GM19467 (cell line): ENCODE measurements at regions not wholly inside any gene's neighbourhood (a gene's known extent, or its start where the extent isn't known, plus 50 kb on each side); places are given as distances from the start of the nearest gene placed in this dataset.
"Not testable (repeated sequence)": the region's sequence is repeated elsewhere in the genome, so short reads cannot be mapped to it uniquely, and the experiment has no call there.

Experiments used
- ATAC-seq: cut with Tn5 transposase; IDR thresholded peaks from one replicate; pipeline ENCODE4 v1.9.1; 2021; ENCODE audit warnings: mild to moderate bottlenecking, moderate library complexity; ENCODE audit not compliant: unreplicated experiment

DNA sequence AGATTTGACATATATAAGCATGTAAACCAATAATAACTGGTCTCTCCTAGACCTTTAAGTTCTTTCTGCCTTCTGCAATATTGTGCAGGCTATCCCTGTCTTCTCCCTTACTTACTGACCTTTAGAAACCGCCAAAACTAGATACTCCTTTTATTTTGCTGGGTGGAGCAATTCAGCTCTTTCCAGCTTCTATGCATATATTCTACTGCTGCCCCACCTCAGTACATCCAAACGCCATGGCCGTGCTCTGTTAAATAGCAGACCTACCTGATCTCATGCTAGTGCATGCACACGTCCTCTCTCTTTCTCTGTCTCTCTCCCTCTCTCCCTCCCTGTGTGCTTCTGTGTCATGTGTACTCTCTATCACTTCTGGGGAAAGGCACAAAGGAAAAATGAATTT lies 76.7 kb upstream of the CAPRIN1 start:
- no peak for ATAC-seq

DNA sequence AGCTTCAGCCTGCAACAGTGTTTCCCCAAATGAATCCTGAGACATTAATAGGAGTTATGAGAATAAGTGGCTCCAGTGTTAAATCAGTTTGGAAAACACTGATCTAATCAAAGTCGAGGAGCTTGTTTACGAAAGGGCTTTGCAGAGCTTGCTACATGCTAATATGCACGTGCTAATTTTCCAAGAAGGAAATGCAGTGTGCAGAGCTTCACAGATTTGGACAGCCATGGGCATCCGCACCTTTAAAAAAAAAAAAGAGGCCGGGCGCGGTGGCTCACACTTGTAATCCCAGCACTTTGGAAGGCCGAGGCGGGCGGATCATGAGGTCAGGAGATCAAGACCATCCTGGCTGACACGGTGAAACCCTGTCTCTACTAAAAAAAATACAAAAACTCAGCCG lies 79.7 kb upstream of the LMO2 start:
- not testable (repeated sequence) for ATAC-seq

DNA sequence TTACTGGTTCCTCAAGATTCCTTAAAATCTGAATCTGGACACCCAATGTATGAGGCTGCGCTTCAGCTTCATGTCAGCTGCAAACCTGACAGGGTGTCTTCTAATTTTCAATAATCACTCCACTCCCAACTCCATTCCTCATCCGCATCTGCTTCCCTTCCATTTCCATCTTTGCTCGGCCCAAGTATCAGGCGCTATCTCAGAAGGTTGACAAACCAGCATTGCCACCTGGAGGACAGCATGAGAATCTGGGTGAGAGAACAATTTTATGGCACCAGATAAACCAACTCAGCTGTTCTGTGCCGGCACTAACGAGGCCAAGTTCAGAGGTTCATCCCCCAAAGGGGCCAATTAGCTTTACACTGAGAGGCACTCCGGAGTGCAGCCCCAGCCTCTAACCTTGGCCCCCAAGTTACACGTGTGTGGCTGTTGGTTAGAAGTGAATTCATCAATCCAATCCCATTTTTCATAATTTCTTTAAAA lies 79.1 kb upstream of the LMO2 start:
- ATAC-seq: no peak

GRCh38 chr11:33967451-33967850 lies 75.6 kb upstream of the LMO2 start:
- no peak for ATAC-seq

DNA sequence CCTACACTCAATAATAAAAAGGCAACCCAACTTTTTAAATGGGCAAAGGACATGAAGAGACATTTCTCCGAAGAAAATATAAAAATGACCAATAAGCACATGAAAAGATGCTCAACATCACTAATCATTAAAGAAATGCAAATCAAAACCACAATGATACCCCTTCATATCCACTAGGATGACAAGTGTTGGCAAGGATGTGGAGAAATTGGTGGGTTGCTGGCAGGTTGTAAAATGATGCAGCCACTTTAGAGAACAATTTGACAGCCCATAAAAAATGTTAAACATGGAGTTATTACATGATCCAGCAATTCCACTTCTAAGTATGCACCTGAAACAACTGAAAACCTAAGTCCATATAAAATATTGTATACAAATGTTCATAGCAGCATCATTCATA lies 73.2 kb upstream of the LMO2 start:
- ATAC-seq: no peak

DNA sequence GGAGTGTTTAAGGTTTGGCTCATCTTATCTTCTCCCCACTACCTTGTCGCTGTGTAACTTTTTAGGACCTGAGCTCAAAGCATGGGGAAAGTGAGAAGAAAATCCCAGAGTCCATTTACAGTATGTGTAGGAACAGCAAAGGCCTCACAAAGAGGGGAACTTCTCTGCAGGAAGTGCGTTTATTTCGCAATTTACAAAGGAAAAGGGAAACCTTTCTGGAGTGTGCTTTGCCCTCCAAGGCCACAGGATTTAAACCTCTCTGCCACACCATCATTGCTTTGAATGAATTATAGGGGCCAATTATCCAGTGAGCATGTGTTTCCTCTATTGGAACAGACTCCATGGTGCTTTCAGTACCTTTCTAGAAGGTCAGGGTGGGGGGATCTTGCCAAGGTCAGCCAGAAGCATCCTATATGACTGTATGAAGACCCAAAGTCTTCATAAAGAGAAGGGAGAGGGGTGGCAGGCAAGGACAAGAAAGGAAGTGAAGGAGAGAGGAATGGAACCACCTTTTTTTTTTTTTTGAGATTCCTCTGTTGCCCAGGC lies 68.1 kb upstream of the LMO2 start:
- no peak for ATAC-seq

DNA sequence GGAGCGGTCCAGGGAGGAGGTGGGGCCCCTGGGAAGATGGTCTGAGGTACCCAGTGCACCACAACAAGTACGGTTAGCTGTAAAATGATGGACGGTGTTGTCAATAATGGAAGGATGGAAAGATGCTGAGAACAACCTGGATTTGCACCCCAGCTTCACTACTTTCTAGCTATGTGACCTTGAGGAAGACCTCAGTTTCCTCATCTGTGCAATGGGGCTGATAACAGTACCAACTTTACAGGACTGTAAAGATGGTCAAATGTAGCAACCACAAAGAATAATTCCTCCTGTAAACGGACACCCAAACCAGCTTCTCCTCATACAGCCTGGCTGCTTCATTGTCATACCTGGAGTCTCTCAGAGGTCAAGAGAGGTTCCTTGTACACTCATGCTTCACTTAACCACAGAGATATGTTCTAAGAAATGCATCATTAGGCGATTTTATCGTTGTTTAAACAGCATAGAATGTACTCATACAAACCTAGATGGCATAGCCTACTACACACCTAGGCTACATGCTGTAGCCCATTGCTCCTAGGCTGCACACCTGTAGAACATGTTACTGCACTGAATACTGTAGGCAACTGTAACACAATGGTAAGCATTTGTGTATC lies 65.5 kb upstream of the LMO2 start:
- ATAC-seq: no peak

DNA sequence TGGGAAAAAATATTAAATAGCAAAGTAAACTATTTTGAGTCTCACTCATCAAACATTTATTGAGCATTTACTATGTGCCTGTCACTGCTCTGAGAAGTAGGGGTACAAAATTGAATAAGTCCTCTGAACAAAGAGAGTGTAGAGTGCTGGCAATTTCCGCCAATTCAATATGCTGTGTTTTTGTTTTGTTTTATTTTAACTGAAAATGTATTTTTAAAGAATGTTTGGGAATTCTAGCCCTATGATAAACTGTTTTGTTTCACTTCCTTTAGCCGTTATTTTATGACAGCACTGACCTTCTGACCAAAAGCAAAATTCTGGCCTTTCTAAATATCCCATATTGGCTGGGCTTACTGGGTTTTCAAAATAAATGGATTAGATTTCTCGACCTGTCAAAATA lies 64.7 kb upstream of the LMO2 start:
- no peak for ATAC-seq

DNA sequence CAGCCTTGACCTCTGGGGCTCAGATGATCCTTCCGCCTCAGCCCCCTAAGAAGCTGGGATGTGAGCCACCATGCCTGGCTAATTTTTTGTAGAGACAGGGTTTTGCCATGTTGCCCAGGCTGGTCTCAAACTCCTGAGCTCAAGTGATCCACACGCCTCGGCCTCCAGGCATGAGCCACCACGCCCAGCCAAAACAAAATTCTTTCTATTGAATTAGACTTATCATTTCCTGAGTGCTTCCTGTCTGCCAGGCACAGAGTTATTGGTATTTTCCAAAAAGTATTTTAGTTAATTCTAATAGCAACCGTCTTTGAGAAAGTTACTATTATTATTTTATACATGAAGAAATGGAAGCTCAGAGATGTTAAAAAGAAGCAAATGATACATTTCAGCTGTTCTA lies 61.4 kb upstream of the LMO2 start:
- no peak for ATAC-seq

GRCh38 chr11:33952805-33953204 lies 60.9 kb upstream of the LMO2 start:
- no peak for ATAC-seq

- no peak for ATAC-seq
Observed at GRCh38 chr11:33949252-33949913, 57.5 kb upstream of the LMO2 start.

GRCh38 chr11:33948494-33948893 lies 56.6 kb upstream of the LMO2 start:
- no peak for ATAC-seq

- not testable (repeated sequence) for ATAC-seq
Observed at GRCh38 chr11:33947918-33948317, 56.0 kb upstream of the LMO2 start.

DNA sequence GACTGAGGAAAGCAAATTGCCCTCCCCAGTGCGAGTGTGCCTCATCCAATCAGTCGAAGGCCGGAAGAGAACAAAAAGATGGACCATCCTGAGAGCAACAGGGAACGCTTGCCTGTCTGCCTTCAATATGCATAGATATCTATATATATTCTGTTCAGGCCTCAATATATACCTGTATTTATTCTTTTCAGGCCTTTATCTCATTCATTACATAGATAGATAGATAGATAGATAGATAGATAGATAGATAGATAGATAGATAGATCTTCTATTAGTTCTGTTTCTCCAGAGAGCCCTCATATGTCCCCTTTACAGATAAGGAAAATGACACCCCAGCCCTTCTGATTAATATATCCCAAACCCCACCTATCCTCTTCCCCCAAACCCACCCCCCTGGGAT lies 55.1 kb upstream of the LMO2 start:
- ATAC-seq: no peak

- no peak for ATAC-seq
Observed at GRCh38 chr11:33945481-33946268, 53.8 kb upstream of the LMO2 start.

DNA sequence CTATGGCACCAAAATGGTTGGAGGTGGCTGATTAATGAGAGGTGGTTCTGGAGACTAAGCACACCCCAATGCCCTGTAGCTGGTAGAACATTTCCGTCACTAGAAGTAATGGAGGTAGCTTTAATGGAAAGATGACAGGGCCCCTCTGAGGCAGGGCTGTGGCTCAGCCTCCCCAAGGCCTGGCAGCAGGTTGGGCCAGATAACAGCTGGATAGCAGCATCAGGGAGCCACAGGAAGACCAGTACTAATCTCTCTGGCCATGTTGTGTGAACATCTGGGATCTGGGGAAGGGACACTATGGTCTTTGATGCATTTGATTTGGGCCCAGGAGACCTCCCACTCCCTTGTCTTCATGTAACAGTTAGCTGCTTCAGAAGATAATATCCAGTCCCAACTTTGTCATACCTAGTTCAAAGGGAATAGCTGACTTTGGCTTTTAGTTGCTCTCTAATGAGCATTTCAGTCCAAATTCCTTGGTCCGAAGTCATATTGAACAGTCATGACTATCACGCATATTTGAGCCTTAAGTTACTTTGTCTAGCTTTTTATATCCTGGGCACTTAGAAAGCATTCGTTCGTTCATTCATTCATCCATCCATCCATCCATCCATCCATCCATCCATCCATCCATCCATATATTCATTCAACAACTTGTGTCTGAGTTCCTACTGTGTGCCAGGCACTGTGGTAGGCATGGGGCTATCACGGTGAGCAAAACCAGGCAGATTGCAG lies 53.0 kb upstream of the LMO2 start:
- no peak for ATAC-seq

GRCh38 chr11:33944345-33944692 lies 52.4 kb upstream of the LMO2 start:
- ATAC-seq: no peak

DNA sequence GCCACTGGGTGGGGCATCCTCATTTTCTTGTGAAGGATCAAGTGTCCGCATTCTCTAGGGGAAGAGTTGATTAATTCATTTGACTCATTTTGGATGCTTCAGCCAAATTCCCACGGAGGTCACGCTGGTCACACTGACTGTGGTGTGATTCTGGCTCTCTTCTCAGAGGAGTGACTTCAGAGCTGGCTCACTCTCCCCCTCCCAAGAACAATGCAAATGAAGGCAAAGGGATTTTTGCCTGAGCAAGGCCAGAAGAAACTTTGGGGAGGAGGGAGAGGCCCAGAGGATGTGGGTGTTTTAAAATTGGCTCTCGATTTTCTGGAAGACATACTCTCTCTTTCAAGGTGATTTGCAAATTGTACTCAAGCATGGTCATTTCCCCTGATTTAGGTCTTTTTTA lies 51.1 kb upstream of the LMO2 start:
- ATAC-seq: no peak

DNA sequence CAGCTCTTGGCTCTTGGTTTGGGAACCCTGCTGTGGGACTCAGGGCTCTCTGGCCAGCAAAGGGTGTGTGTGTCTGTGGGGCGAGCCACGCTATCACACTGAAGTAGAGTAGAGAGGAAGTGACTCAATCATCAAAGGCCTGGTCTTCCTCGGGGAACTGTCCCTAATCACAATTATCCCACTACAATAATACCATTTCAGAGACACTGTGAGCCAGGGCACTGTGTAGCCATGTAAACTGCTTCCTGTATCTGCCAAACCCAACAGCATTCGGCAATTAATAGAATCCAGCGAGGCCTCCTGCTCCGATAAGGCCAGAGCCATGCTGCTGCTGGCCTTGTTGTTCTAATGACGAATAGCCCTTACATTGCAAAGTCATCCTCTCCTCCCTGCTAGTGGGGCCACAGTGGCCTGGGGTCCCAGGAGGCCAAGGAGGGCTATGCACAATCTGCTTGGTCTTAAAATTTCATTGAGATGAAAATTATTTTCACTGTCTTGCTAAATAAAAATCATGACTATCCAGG lies 49.8 kb upstream of the LMO2 start:
- ATAC-seq: no peak
